Fibroblast of the aortic adventitia (primary cell): ENCODE measurements at regions not wholly inside any gene's neighbourhood (a gene's known extent, or its start where the extent isn't known, plus 50 kb on each side); places are given as distances from the start of the nearest gene placed in this dataset.

Experiments
- DNase-seq: peaks from one replicate; pipeline ENCODE4 v3.0.0-alpha.2; 2010; ENCODE audit warnings: low read depth
- H3K4me3 ChIP-seq: 2 replicates; pipeline ENCODE4 v1.5.1; 2011; ENCODE audit warnings: low read depth, mild to moderate bottlenecking, control low read depth, low read length, moderate library complexity
- TF ChIP-seq, protein P1 (sequence below): IDR thresholded peaks from 2 replicates; pipeline ENCODE4 v1.5.1; 2011; ENCODE audit warnings: mild to moderate bottlenecking, low read length, control low read depth, inconsistent platforms; ENCODE audit not compliant: insufficient read depth

DNA sequence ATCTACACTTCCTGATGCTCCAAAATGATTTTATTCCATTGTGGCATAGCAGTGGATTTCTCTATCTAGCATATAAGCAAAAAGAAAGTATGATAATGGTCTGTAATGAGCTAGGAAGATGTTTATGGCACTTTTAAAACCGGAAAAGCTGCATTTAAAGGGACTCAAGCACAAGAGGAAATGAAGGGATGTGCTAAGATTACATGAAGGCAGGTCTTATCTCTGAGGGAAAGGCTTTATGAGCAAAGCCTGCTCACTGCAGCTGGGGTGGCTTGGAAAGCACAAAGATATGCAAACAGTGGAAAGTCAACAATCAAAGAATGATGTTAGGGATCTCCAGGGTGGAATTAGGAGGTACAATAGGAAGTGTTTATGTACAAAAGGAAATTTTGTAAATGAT lies 138.2 kb downstream of the TENT5A start:
- H3K4me3 ChIP-seq: no peak overlapping the region
- peak; percentile 59 for DNase-seq
- TF ChIP-seq, protein P1, sequence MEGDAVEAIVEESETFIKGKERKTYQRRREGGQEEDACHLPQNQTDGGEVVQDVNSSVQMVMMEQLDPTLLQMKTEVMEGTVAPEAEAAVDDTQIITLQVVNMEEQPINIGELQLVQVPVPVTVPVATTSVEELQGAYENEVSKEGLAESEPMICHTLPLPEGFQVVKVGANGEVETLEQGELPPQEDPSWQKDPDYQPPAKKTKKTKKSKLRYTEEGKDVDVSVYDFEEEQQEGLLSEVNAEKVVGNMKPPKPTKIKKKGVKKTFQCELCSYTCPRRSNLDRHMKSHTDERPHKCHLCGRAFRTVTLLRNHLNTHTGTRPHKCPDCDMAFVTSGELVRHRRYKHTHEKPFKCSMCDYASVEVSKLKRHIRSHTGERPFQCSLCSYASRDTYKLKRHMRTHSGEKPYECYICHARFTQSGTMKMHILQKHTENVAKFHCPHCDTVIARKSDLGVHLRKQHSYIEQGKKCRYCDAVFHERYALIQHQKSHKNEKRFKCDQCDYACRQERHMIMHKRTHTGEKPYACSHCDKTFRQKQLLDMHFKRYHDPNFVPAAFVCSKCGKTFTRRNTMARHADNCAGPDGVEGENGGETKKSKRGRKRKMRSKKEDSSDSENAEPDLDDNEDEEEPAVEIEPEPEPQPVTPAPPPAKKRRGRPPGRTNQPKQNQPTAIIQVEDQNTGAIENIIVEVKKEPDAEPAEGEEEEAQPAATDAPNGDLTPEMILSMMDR: no peak

DNA sequence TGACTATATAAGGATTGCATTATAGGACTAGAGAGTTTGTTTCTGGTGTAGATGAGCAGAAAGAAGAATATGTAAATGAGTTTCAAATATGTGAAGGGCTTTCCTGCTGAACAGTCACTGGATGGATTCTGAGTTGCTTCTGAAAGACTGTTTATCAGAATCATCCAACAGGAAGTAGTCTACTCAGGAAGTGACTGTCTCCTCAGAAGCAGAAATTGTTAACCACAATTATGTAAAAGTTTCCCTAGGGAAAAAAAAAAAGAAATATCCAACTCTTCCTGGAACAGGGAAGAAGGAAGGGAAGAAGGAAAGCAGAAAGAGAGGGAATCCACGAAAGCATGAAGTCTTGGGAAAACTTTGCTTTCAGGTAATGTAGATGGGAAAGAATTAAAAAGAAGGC lies 138.9 kb downstream of the TENT5A start:
- TF ChIP-seq, protein P1: no peak
- peak; percentile 65 for DNase-seq
- no peak overlapping the region for H3K4me3 ChIP-seq

DNA sequence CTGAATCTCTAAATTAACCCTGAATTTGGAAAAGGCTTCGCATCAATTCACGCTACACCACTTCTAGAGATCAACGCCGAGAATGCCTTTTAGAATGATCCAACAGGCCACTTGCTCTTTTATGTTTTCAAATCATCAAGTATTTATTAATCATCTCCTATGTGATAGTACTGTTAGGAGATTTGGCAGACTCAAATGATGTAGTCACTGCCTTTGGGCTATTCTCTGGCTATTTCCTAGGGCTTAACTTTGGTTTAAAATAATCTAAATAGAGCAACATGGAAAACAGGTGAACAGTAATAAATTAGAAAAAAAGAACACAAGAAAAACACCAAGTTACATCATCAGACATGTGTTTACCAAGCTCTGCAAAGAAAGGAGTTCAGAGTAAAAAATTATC lies 140.3 kb downstream of the TENT5A start:
- H3K4me3 ChIP-seq: no peak overlapping the region
- TF ChIP-seq, protein P1: no peak
- DNase-seq: no peak

DNA sequence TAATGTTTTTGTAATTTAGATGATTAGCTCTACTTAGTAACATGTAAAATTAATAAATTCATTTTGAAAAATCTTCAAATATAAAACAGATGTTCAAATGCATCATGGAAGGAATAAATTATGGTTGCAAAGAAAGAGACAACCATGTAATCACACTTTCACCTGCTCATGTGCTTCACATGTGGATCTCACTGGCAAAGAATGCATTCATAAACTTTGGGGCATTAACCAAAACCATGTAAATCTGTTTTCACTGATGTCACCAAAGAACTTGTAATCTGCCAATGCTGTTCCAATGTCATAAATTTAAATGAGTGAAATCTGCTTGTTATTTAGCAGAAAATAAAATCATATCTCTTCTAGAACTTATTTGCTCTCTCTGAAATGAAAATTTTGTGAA lies 142.7 kb downstream of the TENT5A start:
- no peak overlapping the region for H3K4me3 ChIP-seq
- TF ChIP-seq, protein P1: no peak
- no peak for DNase-seq

DNA sequence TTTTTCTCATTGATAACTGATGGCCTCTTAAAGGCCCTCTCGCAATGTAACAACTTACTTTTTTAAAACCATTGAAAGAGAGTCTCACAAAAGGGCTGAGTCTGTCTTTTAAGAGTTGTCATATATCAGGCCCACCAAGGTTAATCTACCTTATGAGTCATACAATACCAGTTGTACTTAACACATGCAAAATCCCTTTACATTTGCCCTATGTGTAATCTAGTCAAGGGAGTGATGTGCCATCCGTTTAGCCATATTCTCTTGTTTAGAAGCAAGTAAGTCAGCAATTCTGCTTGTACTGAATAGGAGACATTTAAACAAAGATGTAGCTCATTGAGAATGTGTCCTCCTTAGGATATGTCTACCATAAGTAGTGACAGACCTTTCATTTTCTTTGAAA lies 143.7 kb downstream of the TENT5A start:
- no peak overlapping the region for H3K4me3 ChIP-seq
- TF ChIP-seq, protein P1: no peak
- no peak for DNase-seq

DNA sequence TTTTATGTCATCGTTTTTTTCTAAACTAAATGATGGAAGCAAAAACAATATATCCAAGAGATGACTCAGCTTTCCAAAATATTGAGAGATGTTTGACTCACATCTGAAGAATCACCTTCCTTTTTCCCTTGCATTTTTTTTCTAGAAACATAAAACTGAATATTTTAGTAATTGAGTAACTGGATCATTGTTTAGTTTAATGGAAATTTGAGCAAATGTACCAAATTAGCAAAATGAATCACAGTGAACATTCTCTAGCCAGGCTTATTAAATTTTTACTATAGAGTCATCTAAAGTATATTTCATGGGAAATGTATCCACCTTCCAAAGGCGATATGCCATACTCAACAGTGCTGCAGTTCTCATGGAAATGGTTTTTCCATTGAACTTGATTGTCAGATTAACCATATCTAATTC lies 145.5 kb downstream of the TENT5A start:
- peak; percentile 73 for DNase-seq
- TF ChIP-seq, protein P1: no peak
- no peak overlapping the region for H3K4me3 ChIP-seq

DNA sequence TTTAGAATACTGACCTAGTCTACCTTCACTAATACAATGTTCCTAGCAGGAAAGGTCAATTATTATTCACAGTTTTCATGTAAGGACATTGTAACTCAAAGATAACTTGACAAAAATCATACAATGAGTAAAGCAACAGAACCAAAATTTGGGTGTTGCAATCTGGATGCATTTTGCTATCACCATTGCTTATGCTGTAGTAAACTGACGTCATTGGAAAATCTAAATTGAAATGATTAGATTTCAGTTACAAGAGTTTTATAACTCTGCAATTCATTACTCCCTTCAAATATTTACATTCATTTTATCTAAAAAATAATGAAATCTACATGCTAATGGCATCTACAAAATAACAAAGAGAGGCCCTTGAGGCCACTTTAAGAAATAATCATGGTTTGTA lies 147.0 kb downstream of the TENT5A start:
- no peak overlapping the region for H3K4me3 ChIP-seq
- no peak for DNase-seq
- TF ChIP-seq, protein P1: no peak
